ENCODE measurements at regions not wholly inside any gene's neighbourhood (a gene's known extent, or its start where the extent isn't known, plus 50 kb on each side); places are given as distances from the start of the nearest gene placed in this dataset.

DNA sequence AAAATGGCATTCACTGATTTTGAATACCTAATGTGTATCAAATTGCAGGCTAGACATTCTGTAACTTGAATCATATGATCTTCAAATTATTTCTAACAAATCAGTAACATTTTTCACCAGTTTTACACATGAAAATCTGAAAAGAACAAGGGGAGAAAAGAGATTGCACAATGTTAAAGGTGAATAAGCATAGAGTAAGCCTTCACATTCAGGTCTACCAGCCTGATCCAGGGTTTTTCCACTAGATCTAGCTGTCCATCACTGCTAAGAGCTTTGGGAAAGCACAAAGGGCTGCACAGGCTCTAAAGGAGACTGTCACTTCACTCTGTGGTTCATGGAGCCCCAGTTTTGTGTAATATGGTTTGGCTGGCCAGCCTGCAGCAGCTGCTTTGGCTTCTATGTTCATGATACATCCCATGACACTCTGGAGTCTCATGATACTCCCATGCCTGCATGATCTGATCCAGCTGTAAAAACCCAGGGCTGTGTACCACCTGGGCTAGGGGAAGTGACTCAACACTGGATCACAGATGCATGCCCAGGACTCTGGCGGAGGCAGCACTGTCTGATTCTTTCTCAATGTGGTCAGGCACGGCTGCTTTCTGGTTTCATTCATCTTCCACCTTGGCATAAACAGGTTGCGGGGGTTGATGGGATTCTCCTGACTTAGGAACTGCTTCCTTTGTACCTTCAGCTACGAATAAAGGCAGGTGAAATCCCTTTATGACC is 859.7 kb downstream of the GALC start:
- no peak overlapping the region for H3K4me3 Mint-ChIP-seq
- no peaks in the 10 kb centered on the region for H3K27me3 Mint-ChIP-seq (ENCODE audit: low read depth, poor library complexity)
- TF ChIP-seq CTCF (IDR thresholded peaks at IDR 0.05): no peak
- peaks cover 14% of the 10 kb centered on the region for H3K4me1 Mint-ChIP-seq
- H3K9me3 Mint-ChIP-seq: no peaks in the 10 kb centered on the region
- no peak for DNase-seq
- no peaks in the 10 kb centered on the region for H3K36me3 Mint-ChIP-seq (ENCODE audit: low read depth)
- no peak overlapping the region for H3K27ac Mint-ChIP-seq

DNA sequence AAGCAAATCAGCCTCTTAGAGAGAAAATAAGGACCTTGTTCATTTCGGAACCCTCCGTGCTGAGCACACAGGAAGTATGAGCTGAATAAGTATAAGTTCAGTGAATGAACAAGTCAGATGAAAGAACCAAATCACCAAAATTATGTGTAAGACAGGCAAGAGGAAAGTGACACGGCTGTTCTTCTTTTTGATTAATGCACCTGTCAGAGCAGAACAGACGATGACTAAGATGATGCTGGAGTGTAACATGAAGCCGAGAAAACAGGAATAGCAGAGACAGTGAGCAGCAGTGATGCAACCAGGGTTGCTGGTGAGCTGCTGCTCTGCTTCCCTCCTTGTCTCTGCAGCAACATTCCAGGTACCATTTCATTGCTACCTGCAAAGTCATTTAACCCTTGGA is 861.1 kb downstream of the GALC start:
- no peak for DNase-seq
- TF ChIP-seq CTCF (IDR thresholded peaks at IDR 0.05): no peak
- Mint-ChIP-seq H3K4me1 (peaks cover 14% of the 10 kb centered on the region), H3K27me3 (ENCODE audit: low read depth, poor library complexity) (no peaks in the 10 kb centered on the region), H3K36me3 (ENCODE audit: low read depth) (no peaks in the 10 kb centered on the region), H3K27ac (no peak overlapping the region), H3K4me3 (no peak overlapping the region), H3K9me3 (no peaks in the 10 kb centered on the region)

DNA sequence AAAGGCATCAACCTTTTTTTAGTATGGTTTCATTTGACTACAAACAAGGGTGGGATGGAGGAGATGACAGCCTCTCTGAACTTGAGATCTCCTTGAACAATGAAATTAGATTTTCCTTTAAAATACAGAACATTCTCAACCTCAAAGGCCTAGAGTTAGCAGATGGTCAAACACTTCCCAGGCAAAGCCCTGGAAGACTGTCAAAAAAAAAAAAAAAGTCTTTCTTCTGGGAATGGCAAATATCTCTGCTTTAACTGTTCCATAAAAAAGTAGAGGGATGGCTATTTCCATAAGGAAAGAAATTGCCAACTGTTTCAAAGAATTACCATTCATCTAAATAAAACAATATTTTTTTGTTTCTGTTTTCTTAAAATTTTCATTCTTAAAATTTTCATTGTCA is 870.8 kb downstream of the GALC start:
- H3K27ac Mint-ChIP-seq: no peak overlapping the region
- peaks cover 2% of the 10 kb centered on the region for H3K27me3 Mint-ChIP-seq (ENCODE audit: low read depth, poor library complexity)
- no peak overlapping the region for H3K4me3 Mint-ChIP-seq
- H3K4me1 Mint-ChIP-seq: no peaks in the 10 kb centered on the region
- no peak for DNase-seq
- H3K9me3 Mint-ChIP-seq: no peaks in the 10 kb centered on the region
- no peak for TF ChIP-seq CTCF (IDR thresholded peaks at IDR 0.05)
- H3K36me3 Mint-ChIP-seq (ENCODE audit: low read depth): no peaks in the 10 kb centered on the region

DNA sequence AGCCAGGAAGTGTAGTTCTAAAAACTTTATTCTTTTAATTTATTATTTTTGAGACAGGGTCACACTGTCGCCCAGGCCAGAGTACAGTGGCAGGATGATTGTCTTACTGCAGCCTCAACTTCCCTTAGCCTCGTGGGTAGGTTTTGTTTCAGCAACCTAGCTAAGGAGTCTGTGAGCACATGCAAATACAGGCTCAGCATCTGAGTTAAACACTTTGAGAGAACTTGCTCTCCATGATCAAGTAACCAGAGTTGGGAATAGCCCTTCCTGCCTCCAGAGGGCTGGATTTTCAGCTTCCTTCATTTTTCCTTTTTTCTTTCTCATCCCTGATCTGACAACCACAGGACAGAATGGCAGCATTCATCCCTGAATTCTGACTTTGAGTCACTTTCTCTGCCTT is 871.3 kb downstream of the GALC start:
- Mint-ChIP-seq H3K9me3 (no peaks in the 10 kb centered on the region), H3K27ac (no peak overlapping the region)

DNA sequence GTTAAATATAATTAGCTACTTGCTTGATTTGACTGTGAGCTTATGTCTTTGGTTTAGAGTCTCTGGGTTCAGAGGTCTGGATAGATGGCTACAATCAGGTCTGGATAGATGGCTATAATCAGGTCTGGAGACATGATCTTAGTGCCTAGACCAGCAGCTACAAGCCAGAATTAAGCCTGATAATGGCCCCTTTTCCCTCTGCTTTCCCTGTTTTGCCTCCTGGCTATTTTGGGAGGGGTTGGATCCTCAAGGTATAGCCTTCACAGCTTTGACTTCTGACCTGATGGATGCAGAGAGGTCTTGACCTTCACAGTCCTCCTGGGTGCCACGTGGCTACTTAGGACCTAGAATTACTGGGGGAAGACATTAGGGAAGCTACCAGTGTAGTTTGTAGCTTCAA is 877.7 kb downstream of the GALC start:
- H3K4me1 Mint-ChIP-seq: no peaks in the 10 kb centered on the region
- H3K36me3 Mint-ChIP-seq (ENCODE audit: low read depth): no peaks in the 10 kb centered on the region
- no peak overlapping the region for H3K4me3 Mint-ChIP-seq
- H3K27ac Mint-ChIP-seq: no peak overlapping the region
- DNase-seq: no peak
- peaks cover 2% of the 10 kb centered on the region for H3K27me3 Mint-ChIP-seq (ENCODE audit: low read depth, poor library complexity)
- no peak for TF ChIP-seq CTCF (IDR thresholded peaks at IDR 0.05)
- no peaks in the 10 kb centered on the region for H3K9me3 Mint-ChIP-seq

More for the DNA sequence above, 871.3 kb downstream of the GALC start:
- Mint-ChIP-seq H3K27me3 (ENCODE audit: low read depth, poor library complexity) (peaks cover 2% of the 10 kb centered on the region), H3K36me3 (ENCODE audit: low read depth) (no peaks in the 10 kb centered on the region), H3K4me1 (no peaks in the 10 kb centered on the region), H3K4me3 (no peak overlapping the region)
- no peak for TF ChIP-seq CTCF (IDR thresholded peaks at IDR 0.05)
- DNase-seq: no peak

DNA sequence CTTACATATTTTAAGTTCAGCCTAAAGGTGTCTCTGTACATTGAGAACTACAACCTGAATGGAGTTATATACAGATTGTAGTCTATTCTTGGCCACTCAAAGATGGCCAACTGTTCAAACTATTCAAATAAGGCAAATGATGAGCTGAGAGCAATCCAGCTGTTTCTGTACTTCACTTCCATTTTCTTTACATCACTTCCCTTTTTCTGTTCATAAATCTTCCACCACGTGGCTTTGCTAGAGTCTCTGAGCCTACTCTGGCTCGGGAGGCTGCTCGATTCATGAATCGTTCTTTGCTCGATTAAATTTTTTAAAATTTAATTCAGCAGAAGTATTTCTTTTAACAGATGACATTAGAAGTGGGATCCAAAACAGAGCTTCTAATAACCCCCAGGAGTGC is 879.7 kb downstream of the GALC start:
- TF ChIP-seq CTCF (IDR thresholded peaks at IDR 0.05): no peak
- Mint-ChIP-seq H3K4me1 (peaks cover 2% of the 10 kb centered on the region), H3K27ac (no peak overlapping the region), H3K9me3 (no peaks in the 10 kb centered on the region), H3K27me3 (ENCODE audit: low read depth, poor library complexity) (no peaks in the 10 kb centered on the region), H3K4me3 (no peak overlapping the region), H3K36me3 (ENCODE audit: low read depth) (no peaks in the 10 kb centered on the region)
- no peak for DNase-seq

Data from nephron progenitor cell (in vitro differentiated cells).